HG02973 (cell line): ENCODE measurements at regions not wholly inside any gene's neighbourhood (a gene's known extent, or its start where the extent isn't known, plus 50 kb on each side); places are given as distances from the start of the nearest gene placed in this dataset.

Source experiments
- ATAC-seq: cut with Tn5 transposase; IDR thresholded peaks from one replicate; pipeline ENCODE4 v1.9.1; 2021; ENCODE audit warnings: moderate library complexity; ENCODE audit not compliant: unreplicated experiment

GRCh38 chr10:107415446-107415845 is 250.9 kb upstream of the SORCS1 start:
- no peak for ATAC-seq

DNA sequence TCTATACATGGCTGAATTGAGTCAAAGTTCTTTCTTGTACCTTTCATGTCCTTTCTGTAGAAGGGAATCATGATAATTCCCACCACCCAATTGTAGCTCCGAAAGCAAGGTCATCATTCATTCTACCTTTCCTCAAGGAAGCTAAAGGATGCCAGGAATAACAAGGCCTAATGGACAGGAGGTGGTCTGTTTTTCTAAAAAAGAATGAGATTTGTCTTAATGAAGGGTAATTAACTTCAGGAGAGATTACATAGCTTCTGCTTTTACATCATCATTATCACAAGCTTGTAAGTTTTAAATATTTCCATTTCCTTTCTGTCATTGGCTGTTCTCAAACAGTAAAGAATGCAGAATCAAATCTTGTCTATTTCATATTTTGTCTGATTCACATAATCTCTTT is 249.5 kb upstream of the SORCS1 start:
- ATAC-seq: no peak

- no peak for ATAC-seq
Observed at GRCh38 chr10:107409522-107409921, 245.0 kb upstream of the SORCS1 start.

DNA sequence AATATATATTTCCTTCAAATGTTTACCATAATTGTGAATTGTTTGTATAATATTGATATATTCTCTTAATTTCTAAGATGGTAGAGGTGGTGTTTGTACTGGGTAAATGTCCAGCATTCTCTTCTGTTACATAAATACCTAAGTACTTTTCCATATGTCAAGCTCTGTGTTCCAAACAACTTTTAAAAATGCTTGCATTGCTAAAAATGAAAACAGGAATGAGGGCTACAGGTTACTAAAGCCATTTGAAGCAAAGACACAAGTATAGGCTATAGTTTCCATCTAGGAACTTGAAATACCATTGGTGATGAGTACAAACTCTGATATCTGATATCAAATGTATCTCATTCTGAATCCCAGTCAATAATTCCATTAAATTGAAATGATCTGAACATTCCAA is 233.6 kb upstream of the SORCS1 start:
- no peak for ATAC-seq

- ATAC-seq: no peak
Observed at GRCh38 chr10:107391901-107392300, 227.4 kb upstream of the SORCS1 start.

- no peak for ATAC-seq
Observed at GRCh38 chr10:107390563-107390962, 226.1 kb upstream of the SORCS1 start.

DNA sequence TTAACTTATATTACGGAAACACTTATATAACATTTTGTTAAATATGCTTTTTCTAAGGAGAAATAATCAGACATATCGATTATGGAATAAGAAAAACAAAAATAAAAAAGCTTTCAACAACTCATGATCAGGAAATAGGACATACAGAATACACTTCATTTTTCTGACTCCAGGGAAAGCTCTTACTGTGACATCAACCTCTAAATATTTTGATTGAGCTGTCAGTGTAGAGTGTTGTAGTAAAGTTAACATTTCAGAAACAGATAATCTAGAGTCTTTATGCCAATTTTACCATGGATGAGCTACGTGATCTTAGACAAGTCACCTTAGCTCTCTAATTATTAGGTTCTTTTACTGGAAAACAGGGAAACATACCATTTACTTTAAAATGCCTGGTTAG is 218.9 kb upstream of the SORCS1 start:
- no peak for ATAC-seq

- ATAC-seq: no peak
Observed at GRCh38 chr10:107379601-107380000, 215.1 kb upstream of the SORCS1 start.

DNA sequence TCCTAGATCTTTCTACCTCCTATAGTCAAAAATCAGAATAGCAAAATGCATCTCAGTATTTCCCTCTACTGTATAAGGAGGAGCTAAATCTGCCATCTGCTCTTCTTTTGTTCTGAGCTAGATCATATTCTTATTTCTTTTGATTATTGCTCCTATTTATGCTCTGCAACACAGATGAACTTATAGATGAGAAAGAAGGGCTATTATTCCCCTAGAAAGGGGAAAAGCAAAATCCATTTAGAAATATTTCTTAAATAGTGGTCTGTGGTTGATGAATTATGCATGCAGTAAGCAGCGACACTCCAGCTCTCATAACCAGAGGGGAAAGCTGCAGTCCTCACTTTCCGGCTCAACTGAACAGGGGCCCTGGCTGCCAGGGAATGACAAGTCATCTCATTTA is 207.3 kb upstream of the SORCS1 start:
- no peak for ATAC-seq

- no peak for ATAC-seq
Observed at GRCh38 chr10:107364872-107365271, 200.4 kb upstream of the SORCS1 start.

DNA sequence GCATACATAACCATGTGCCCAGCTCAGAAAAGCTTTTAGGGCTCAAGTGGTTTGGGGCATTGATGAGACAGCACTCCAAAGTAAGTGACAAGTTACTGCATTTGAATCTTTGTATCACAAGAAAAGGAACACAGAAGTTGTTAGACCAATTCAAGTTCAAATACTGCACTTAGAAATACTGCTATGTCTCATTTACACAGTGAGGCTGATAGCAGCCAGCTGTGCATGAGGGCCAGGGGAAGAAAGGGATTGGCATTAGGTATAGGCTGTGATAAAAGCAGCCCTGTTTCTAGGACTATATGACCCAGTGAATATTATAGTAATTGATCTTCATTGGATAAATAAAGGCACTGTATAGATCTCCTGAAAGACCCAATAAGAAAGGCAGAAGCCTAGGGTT is 197.8 kb upstream of the SORCS1 start:
- no peak for ATAC-seq

GRCh38 chr10:107357033-107357432 is 192.5 kb upstream of the SORCS1 start:
- no peak for ATAC-seq

DNA sequence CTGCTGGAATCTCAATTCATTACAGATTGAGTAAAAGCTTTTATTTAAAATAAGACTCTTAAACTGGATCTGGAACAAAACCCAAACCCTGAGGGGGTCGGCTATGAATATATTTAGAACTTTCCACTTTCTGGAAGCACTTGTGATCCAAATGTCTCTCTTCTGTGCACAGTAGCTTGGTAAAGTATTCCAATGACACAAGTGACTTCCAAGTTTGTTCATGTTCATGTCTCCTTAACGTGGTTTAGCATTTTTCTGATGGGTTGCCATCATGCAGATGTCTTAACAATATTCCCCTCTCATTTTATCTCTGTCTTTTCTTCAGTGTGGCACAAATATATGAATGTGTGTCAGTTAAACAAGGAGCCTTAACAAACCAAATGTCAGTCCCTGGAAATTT is 191.9 kb upstream of the SORCS1 start:
- no peak for ATAC-seq

- ATAC-seq: no peak
Observed at GRCh38 chr10:107342711-107343110, 178.2 kb upstream of the SORCS1 start.

- ATAC-seq: no peak
Observed at GRCh38 chr10:107341281-107341680, 176.8 kb upstream of the SORCS1 start.

DNA sequence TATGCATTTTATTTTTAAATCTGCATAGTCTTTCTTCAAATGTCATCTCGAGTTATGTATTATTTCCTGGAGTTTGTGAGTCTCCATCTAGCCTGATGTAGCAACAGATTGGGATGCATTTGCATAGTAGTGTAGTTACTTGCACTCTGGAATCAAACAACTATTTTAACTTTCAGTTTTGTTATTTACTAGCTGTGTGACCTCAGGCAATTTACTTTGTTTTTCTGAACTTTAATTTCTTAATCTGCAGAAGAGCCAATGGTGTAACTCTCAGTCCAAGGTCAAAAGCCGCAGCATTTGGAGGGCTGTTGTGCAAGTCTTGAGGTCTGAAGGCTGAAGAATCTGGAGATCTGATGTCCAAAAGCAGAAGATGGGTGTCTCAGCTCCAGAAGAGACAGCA is 175.8 kb upstream of the SORCS1 start:
- no peak for ATAC-seq

DNA sequence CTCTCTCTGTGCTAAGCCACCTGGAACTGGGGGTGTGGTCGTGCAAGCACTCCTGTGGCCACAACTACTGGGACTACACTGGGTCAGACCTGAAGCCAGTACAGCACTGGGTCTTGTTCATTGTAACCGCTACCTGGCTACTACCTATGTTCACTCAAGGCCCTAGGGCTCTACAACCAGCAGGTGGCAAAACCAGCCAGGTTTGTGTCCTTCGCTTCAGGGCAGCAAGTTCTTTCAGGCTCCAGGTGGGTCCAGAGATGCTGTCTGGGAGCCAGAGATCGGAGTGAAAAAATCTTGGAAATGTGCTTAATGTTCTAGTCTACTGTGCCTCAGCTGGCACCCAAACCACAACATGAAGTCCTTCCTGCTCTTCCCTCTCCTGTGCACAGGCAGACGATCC is 171.6 kb upstream of the SORCS1 start:
- ATAC-seq: no peak

DNA sequence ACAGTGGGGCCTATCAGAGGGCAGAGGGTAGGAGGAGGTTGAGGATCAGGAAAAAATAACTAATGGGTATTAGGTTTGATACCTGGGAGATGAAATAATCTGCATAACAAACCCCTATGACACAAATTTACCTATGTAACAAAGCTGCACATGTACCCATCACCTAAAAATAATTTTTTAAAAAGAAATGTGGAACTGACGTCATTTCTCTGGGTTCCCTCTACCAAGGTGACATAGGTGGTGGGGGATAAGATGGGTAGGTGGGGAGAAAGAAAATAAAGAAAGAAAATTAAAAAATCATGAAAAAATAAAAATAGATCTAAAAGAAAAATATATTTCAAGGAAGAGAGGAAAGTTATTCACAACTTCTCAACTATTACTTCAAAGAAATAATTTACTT is 153.1 kb upstream of the SORCS1 start:
- ATAC-seq: no peak

DNA sequence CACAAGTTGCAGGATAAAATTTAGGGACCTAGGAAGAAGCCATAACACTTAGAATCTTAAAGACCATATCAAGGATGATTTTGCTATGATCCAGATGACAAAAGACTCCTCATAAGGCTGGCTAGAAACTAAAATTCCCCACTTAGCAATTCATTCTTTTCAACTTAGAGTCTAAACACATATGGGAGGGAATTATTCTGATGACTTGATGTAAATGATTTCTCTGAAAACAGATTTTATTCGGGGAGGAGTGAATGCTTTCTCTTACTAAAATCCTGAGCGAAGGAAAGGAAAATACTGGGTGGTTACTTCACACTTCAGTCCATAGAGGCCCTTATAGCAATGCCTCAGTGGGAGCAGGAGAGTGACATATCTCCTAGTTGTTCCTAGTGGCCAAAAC is 138.7 kb upstream of the SORCS1 start:
- ATAC-seq: no peak

DNA sequence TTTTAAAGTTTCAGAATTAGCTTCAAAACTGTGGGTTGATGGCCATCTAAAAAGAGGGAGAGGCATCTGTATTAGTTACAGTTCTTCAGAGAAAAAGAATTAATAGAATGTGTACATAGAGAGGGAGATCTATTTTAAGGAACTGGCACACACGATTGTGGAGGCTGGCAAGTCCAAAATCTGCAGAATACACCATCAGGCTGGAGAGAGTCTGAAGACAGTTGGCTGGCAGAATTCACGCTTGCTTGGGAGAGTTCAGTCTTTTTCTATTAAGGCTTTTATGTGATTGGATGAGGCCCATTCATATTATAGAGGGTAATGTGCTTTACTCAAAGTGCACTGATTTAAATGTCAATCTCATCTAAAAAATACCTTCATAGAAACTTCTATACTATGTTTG is 135.1 kb upstream of the SORCS1 start:
- no peak for ATAC-seq

DNA sequence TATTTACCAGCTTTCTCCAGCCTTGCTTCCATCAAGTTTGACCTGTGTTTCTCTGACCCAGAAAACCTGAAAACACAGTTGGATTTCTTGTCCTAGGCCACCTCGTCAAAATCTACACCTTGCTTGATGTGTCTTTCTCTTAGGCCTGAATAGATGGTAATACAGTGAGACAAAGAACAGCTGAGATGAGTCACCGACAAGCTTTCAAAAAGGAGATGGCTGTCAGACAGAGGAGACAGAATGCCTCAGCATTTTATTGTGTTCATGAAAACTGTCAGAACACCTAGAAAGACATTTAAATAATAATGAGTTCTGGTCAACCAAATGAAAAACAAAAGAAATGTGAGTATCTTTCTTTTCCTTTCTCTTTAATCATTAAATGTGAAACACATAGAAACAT is 119.7 kb upstream of the SORCS1 start:
- no peak for ATAC-seq

DNA sequence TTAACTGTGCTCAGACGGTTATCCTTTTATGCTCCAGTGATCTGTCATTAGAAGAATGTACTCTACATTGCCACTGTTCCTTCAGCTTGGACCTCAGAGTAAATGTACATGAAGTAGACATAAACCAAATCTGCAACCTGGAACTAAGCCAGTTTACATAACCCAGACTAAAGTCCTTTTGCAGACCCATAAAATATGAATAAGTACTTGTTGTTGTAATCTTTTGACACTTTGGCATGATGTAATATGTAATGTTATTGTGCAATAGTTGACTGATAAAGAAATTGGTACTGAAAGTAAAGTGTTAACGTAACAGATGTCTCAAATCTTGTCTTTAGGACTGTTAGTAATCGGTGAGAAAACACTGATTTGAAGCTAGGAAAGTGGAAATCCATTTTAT is 115.8 kb upstream of the SORCS1 start:
- ATAC-seq: no peak

DNA sequence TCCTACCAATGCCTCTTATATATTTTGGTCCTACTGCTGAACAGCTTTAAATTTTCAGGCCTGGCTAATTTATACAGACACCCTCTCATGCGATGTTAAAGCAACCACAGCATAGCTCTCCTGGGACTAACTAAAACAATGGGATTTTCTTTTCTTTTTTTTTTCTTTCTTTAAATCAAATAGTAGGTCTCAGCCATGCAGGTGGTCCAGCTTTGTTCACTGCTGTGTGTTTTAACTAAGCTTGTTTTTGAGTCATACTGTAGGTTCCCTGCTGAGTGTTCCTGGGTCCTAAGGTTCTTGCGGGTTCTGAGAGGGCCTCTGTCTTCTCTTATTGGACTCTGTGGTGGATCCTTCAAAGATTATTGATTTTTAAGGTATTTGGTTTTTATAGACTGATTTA is 113.1 kb upstream of the SORCS1 start:
- no peak for ATAC-seq

DNA sequence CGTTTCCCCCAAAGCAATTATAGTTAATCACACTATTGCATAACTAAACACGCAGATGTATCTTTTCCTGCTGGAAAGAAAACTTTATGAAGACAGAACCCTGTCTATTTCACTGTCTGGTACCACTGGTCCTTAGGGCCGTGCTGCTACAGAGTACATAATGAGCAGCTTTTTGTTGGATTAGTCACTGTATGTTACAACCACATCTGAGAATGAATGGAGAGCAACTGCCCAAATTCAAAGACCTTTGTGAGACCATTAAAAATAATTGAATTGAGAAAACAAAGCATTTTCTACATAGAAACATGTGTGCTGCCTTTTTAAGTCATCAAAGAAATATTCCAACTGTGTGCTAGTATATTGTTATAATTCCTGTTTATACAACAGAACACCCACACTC is 111.3 kb upstream of the SORCS1 start:
- ATAC-seq: no peak
